MCF 10A (cell line): ENCODE measurements at regions not wholly inside any gene's neighbourhood (a gene's known extent, or its start where the extent isn't known, plus 50 kb on each side); places are given as distances from the start of the nearest gene placed in this dataset.

Experiments
- BruUV-seq: library from RNA; stranded (reverse); fragments of 400-500 nt; replicated peaks from 2 replicates; lab custom pipeline; 2021; lab: Mats Ljungman, UMichigan
- CTCF ChIA-PET: fragments of 300-600 bp; sonication (Branson Sonifier 250); formaldehyde crosslinking; extraction: SDS; loops from one replicate; lab custom pipeline; 2021; ENCODE audit warnings: antibody characterized with exemption, inconsistent platforms; lab: Yijun Ruan, JAX
- POLR2A ChIA-PET: fragments of 300-600, 350-650 bp; sonication (Branson Sonifier 250); formaldehyde crosslinking; extraction: SDS; loops from one replicate; lab custom pipeline; 2020; ENCODE audit warnings: antibody characterized with exemption, inconsistent platforms; lab: Yijun Ruan, JAX
- DNase-seq: peaks from one replicate; pipeline ENCODE4 v3.0.0-alpha.2; 2018; ENCODE audit not compliant: unreplicated experiment
- H3K27ac Mint-ChIP-seq: one replicate; pipeline ENCODE4 v1.8.0; 2022; ENCODE audit warnings: mild to moderate bottlenecking, low read depth, mixed read lengths; ENCODE audit not compliant: unreplicated experiment
- H3K27me3 Mint-ChIP-seq: one replicate; pipeline ENCODE4 v1.8.0; 2022; ENCODE audit warnings: mixed read lengths; ENCODE audit not compliant: insufficient read depth, unreplicated experiment
- H3K36me3 Mint-ChIP-seq: one replicate; pipeline ENCODE4 v1.8.0; 2022; ENCODE audit warnings: mild to moderate bottlenecking, moderate library complexity, mixed read lengths; ENCODE audit not compliant: insufficient read depth, unreplicated experiment
- H3K4me1 Mint-ChIP-seq: one replicate; pipeline ENCODE4 v1.8.0; 2022; ENCODE audit warnings: mixed read lengths; ENCODE audit not compliant: insufficient read depth, unreplicated experiment
- H3K4me3 Mint-ChIP-seq: one replicate; pipeline ENCODE4 v1.8.0; 2022; ENCODE audit warnings: mild to moderate bottlenecking, moderate library complexity, mixed read lengths; ENCODE audit not compliant: unreplicated experiment
- H3K9me3 Mint-ChIP-seq: one replicate; pipeline ENCODE4 v1.8.0; 2022; ENCODE audit warnings: mixed read lengths; ENCODE audit not compliant: unreplicated experiment
- CTCF ChIP-seq: fragments of 200-600 bp; IDR thresholded peaks from one replicate; pipeline ENCODE4 v1.8.0; 2022; ENCODE audit warnings: antibody characterized with exemption, mild to moderate bottlenecking; ENCODE audit not compliant: unreplicated experiment
- intact Hi-C: fragments of 100-400 bp; cut with micrococcal nuclease; formaldehyde crosslinking; loops from 2 replicates; pipeline ENCODE4 v1.14.1; 2022

- ChIA-PET CTCF (interaction anchor here (0.5 to 4.3 kb wide), 22 partner anchors 8 to 1564 kb away, joined by 3 to 62 read pairs (median 4); no protein-coding TSS in a partner anchor), POLR2A (interaction anchor here (0.6 to 1.0 kb wide), 3 partner anchors 94 to 437 kb away, joined by 3 to 5 read pairs (median 3); no protein-coding TSS in a partner anchor)
- peak; percentile 89 for TF ChIP-seq CTCF
- intact Hi-C loops, result loop anchor here (1.0 to 10.0 kb wide), 6 partner anchors 100 to 617 kb away; partner anchors contain the start of gene ST8SIA2
- Mint-ChIP-seq H3K27ac (no peak overlapping the region), H3K4me3 (peak overlapping the region; percentile 69), H3K36me3 (no peaks in the 10 kb centered on the region), H3K9me3 (peaks cover 3% of the 10 kb centered on the region), H3K4me1 (no peaks in the 10 kb centered on the region), H3K27me3 (peaks cover 12% of the 10 kb centered on the region)
- peak; percentile 67 for DNase-seq
- BruUV-seq, result no TSS peak
Observed at GRCh38 chr15:92714477-92715401, 59.2 kb upstream of the FAM174B start.

GRCh38 chr15:92715758-92716157 lies 60.2 kb upstream of the FAM174B start:
- Mint-ChIP-seq H3K27me3 (peaks cover 11% of the 10 kb centered on the region), H3K36me3 (no peaks in the 10 kb centered on the region), H3K27ac (no peak overlapping the region), H3K9me3 (peaks cover 7% of the 10 kb centered on the region), H3K4me3 (no peak overlapping the region), H3K4me1 (no peaks in the 10 kb centered on the region)
- no TSS peak for BruUV-seq
- intact Hi-C loops, result loop anchor here (1.0 to 10.0 kb wide), 5 partner anchors 101 to 618 kb away; no protein-coding TSS in a partner anchor
- ChIA-PET CTCF (interaction anchor here (0.6 to 4.3 kb wide), 9 partner anchors 8 to 625 kb away, joined by 3 to 62 read pairs (median 4); no protein-coding TSS in a partner anchor), POLR2A (no interaction called here)
- TF ChIP-seq CTCF, result no peak
- no peak for DNase-seq

- intact Hi-C loops, result loop anchor here (10.0 kb wide), 2 partner anchors 104 to 384 kb away; no protein-coding TSS in a partner anchor
- ChIA-PET CTCF (interaction anchor here (1.7 kb wide), 1 partner anchor 197 kb away, joined by 8 read pairs; no protein-coding TSS in a partner anchor), POLR2A (no interaction called here)
- no peak overlapping the region for H3K4me3 Mint-ChIP-seq
- H3K4me1 Mint-ChIP-seq, result no peaks in the 10 kb centered on the region
- no peak overlapping the region for H3K27ac Mint-ChIP-seq
- H3K36me3 Mint-ChIP-seq, result no peaks in the 10 kb centered on the region
- peaks cover 7% of the 10 kb centered on the region for H3K9me3 Mint-ChIP-seq
- no TSS peak for BruUV-seq
- DNase-seq, result no peak
- no peak for TF ChIP-seq CTCF
- H3K27me3 Mint-ChIP-seq, result peaks cover 11% of the 10 kb centered on the region
Observed at GRCh38 chr15:92719021-92719420, 63.4 kb upstream of the FAM174B start.

- Mint-ChIP-seq H3K27me3 (no peaks in the 10 kb centered on the region), H3K9me3 (peaks cover 7% of the 10 kb centered on the region), H3K36me3 (no peaks in the 10 kb centered on the region), H3K27ac (no peak overlapping the region), H3K4me3 (no peak overlapping the region), H3K4me1 (no peaks in the 10 kb centered on the region)
- POLR2A ChIA-PET, result no interaction called here
- DNase-seq, result no peak
- CTCF ChIA-PET, result interaction anchor here (0.8 to 1.3 kb wide), 3 partner anchors 8 to 202 kb away, joined by 3 to 4 read pairs (median 3); no protein-coding TSS in a partner anchor
- no peak for TF ChIP-seq CTCF
- no TSS peak for BruUV-seq
- intact Hi-C loops, result no loop called here
Observed at GRCh38 chr15:92724144-92724543, 68.6 kb upstream of the FAM174B start.
